ENCODE measurements at regions not wholly inside any gene's neighbourhood (a gene's known extent, or its start where the extent isn't known, plus 50 kb on each side); places are given as distances from the start of the nearest gene placed in this dataset.
"Not testable (repeated sequence)": the region's sequence is repeated elsewhere in the genome, so short reads cannot be mapped to it uniquely, and the experiment has no call there.

- no peak for TF ChIP-seq CTCF (conservative IDR thresholded peaks at IDR 0.05; ENCODE audit: low read depth, low read length)
- no peak overlapping the region for H3K4me3 ChIP-seq (ENCODE audit: low read length)
Measured at GRCh38 chr12:102297412-102297811, 99.8 kb upstream of the PMCH start.

GRCh38 chr12:102294568-102294967 is 96.9 kb upstream of the PMCH start:
- no peak for TF ChIP-seq CTCF (conservative IDR thresholded peaks at IDR 0.05; ENCODE audit: low read depth, low read length)
- no peak overlapping the region for H3K4me3 ChIP-seq (ENCODE audit: low read length)
- no peak for DNase-seq (ENCODE audit: low read depth)

More at GRCh38 chr12:102297412-102297811, 99.8 kb upstream of the PMCH start:
- no peak for DNase-seq (ENCODE audit: low read depth)

GRCh38 chr12:102291498-102292440 is 94.1 kb upstream of the PMCH start:
- not testable (repeated sequence) for H3K4me3 ChIP-seq (ENCODE audit: low read length); DNase-seq (ENCODE audit: low read depth)

- not testable (repeated sequence) for DNase-seq (ENCODE audit: low read depth); H3K4me3 ChIP-seq (ENCODE audit: low read length)
Measured at GRCh38 chr12:102289702-102290101, 92.1 kb upstream of the PMCH start.

- no peak overlapping the region for H3K4me3 ChIP-seq (ENCODE audit: low read length)
- no peak for TF ChIP-seq CTCF (conservative IDR thresholded peaks at IDR 0.05; ENCODE audit: low read depth, low read length)
- DNase-seq (ENCODE audit: low read depth), result no peak
Measured at GRCh38 chr12:102281231-102281630, 83.6 kb upstream of the PMCH start.

GRCh38 chr12:102255687-102256086 is 58.1 kb upstream of the PMCH start:
- H3K4me3 ChIP-seq (ENCODE audit: low read length); DNase-seq (ENCODE audit: low read depth): not testable (repeated sequence)

- DNase-seq (ENCODE audit: low read depth); H3K4me3 ChIP-seq (ENCODE audit: low read length): not testable (repeated sequence)
Measured at GRCh38 chr12:102251005-102251404, 53.4 kb upstream of the PMCH start.

GRCh38 chr12:102249079-102249841 is 51.6 kb upstream of the PMCH start:
- TF ChIP-seq CTCF (conservative IDR thresholded peaks at IDR 0.05; ENCODE audit: low read depth, low read length), result no peak
- no peak overlapping the region for H3K4me3 ChIP-seq (ENCODE audit: low read length)
- DNase-seq (ENCODE audit: low read depth), result peak; percentile 20
